Keratinocyte (primary cell): ENCODE measurements at regions not wholly inside any gene's neighbourhood (a gene's known extent, or its start where the extent isn't known, plus 50 kb on each side); places are given as distances from the start of the nearest gene placed in this dataset.
A peak's percentile ranks its signal among the peaks of the same experiment; 100 is the strongest.

Experiments used
- DNase-seq: peaks from one replicate; pipeline ENCODE4 v3.0.0-alpha.2; 2011; ENCODE audit warnings: low read depth, missing footprints, low spot score
- FAIRE-seq: peaks from 2 replicates; lab custom pipeline; 2011; peaks lifted over from hg19 to GRCh38; lab: Jason Lieb, UNC
- H2AFZ ChIP-seq: 2 replicates; pipeline ENCODE4 v1.6.0; 2012; ENCODE audit warnings: low read length, control low read depth, inconsistent platforms; ENCODE audit not compliant: control insufficient read depth
- H3K27ac ChIP-seq: 2 replicates; pipeline ENCODE4 v1.5.1; 2011; ENCODE audit warnings: low read length; ENCODE audit not compliant: control insufficient read depth, insufficient read depth
- H3K27me3 ChIP-seq: 3 replicates; pipeline ENCODE4 v1.6.0; 2011; ENCODE audit warnings: low read length; ENCODE audit not compliant: control insufficient read depth, insufficient read depth; ENCODE audit errors: extremely low read depth
- H3K36me3 ChIP-seq, 2 experiments: 2 replicates in 1 of 2; 3 replicates in 1 of 2; pipeline ENCODE4 v1.5.1; 2011; ENCODE audit warnings: low read length in 2 of 2, mild to moderate bottlenecking in 1 of 2; ENCODE audit not compliant: control insufficient read depth in 2 of 2, insufficient read depth in 2 of 2; ENCODE audit errors: extremely low read depth in 1 of 2
- H3K4me1 ChIP-seq: 3 replicates; pipeline ENCODE4 v1.5.1; 2011; ENCODE audit warnings: low read length; ENCODE audit not compliant: control insufficient read depth, insufficient read depth; ENCODE audit errors: extremely low read depth
- H3K4me2 ChIP-seq: 3 replicates; pipeline ENCODE4 v1.6.0; 2011; ENCODE audit warnings: low read depth, low read length; ENCODE audit not compliant: control insufficient read depth, insufficient read depth; ENCODE audit errors: extremely low read depth
- H3K4me3 ChIP-seq, 3 experiments: fragments of 200-600 bp in 1 of 3; sonication (generic) in 1 of 3; 2 replicates in 2 of 3; 3 replicates in 1 of 3; pipeline ENCODE4 v1.5.1; 2011 to 2016; ENCODE audit warnings: low read length in 3 of 3, mild to moderate bottlenecking in 3 of 3, control low read depth in 2 of 3, inconsistent platforms in 1 of 3, low read depth in 1 of 3, mixed read lengths in 1 of 3, mixed run types in 1 of 3, moderate library complexity in 1 of 3; ENCODE audit not compliant: control insufficient read depth in 2 of 3, insufficient read depth in 2 of 3; ENCODE audit errors: extremely low read depth in 1 of 3
- H3K79me2 ChIP-seq: 2 replicates; pipeline ENCODE4 v1.6.0; 2012; ENCODE audit warnings: low read length; ENCODE audit not compliant: control insufficient read depth, insufficient read depth
- H3K9ac ChIP-seq: 3 replicates; pipeline ENCODE4 v1.6.0; 2011; ENCODE audit warnings: low read length; ENCODE audit not compliant: control insufficient read depth, insufficient read depth; ENCODE audit errors: extremely low read depth
- H3K9me1 ChIP-seq: 3 replicates; pipeline ENCODE4 v1.6.0; 2011; ENCODE audit warnings: low read length; ENCODE audit not compliant: control insufficient read depth, insufficient read depth; ENCODE audit errors: extremely low read depth
- H3K9me3 ChIP-seq: 2 replicates; pipeline ENCODE4 v1.5.1; 2012; ENCODE audit warnings: low read depth, low read length; ENCODE audit not compliant: control insufficient read depth
- H4K20me1 ChIP-seq: 3 replicates; pipeline ENCODE4 v1.6.0; 2011; ENCODE audit warnings: low read length; ENCODE audit not compliant: control insufficient read depth, insufficient read depth; ENCODE audit errors: extremely low read depth
- EZH2 ChIP-seq: IDR thresholded peaks from one replicate; pipeline ENCODE4 v1.6.1; 2012; ENCODE audit warnings: inconsistent platforms, mild to moderate bottlenecking, low read length, moderate library complexity
- dilution Hi-C: fragments of 300-500 bp; cut with MboI; formaldehyde crosslinking; loops from one replicate; pipeline ENCODE4 v1.7.0; 2020; ENCODE audit warnings: low sequenced_read_pairs; ENCODE audit not compliant: extremely low pct_ligation_motif_present
- TF ChIP-seq, protein P1 (sequence below), 3 experiments: IDR thresholded peaks in 1 of 3; conservative IDR thresholded peaks in 1 of 3; optimal IDR thresholded peaks in 1 of 3; 2 replicates in 2 of 3; 3 replicates in 1 of 3; pipeline versions ENCODE3 to v1.5.1; 2011; ENCODE audit warnings: low read length in 3 of 3, mild to moderate bottlenecking in 3 of 3, moderate library complexity in 2 of 3, control low read depth in 1 of 3, inconsistent platforms in 1 of 3; ENCODE audit not compliant: insufficient read depth in 2 of 3; ENCODE audit errors: extremely low read depth in 1 of 3

DNA sequence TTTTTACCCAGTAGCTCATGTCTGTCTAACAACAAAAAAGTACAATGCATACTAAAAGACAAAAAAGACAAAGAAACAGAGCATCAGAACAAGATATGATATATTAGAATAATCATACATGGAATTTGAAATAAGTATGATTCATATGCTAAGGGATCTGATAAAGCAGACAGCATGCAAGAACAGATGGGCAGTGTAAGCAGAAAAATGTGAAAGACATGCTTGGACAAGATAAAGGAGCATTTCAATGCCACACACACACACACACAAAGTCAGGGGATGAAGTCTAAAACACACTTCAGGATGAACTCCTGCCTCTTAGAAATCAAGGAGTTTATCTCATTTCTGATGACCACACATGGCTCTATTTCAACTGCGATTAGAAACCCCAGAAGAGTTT lies 649.6 kb upstream of the NDST4 start:
- Histone ChIP-seq H3K27me3 (no peaks in the 10 kb centered on the region), H4K20me1 (no peaks in the 10 kb centered on the region), H2AFZ (peak overlapping the region; percentile 35), H3K4me2 (peak overlapping the region; percentile 8), H3K36me3 (no peaks in the 10 kb centered on the region), H3K79me2 (no peaks in the 10 kb centered on the region), H3K27ac (no peak overlapping the region), H3K4me1 (peaks cover 7% of the 10 kb centered on the region), H3K9me3 (no peaks in the 10 kb centered on the region), H3K4me3 (no peak overlapping the region), H3K9ac (no peak overlapping the region), H3K9me1 (no peaks in the 10 kb centered on the region)
- DNase-seq (peak; percentile 36), FAIRE-seq (peak; percentile 89)
- no peak for TF ChIP-seq EZH2
- TF ChIP-seq, protein P1, sequence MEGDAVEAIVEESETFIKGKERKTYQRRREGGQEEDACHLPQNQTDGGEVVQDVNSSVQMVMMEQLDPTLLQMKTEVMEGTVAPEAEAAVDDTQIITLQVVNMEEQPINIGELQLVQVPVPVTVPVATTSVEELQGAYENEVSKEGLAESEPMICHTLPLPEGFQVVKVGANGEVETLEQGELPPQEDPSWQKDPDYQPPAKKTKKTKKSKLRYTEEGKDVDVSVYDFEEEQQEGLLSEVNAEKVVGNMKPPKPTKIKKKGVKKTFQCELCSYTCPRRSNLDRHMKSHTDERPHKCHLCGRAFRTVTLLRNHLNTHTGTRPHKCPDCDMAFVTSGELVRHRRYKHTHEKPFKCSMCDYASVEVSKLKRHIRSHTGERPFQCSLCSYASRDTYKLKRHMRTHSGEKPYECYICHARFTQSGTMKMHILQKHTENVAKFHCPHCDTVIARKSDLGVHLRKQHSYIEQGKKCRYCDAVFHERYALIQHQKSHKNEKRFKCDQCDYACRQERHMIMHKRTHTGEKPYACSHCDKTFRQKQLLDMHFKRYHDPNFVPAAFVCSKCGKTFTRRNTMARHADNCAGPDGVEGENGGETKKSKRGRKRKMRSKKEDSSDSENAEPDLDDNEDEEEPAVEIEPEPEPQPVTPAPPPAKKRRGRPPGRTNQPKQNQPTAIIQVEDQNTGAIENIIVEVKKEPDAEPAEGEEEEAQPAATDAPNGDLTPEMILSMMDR (optimal IDR thresholded peaks at IDR 0.05 in 1 of 3, IDR thresholded peaks at IDR 0.05 in 1 of 3, conservative IDR thresholded peaks at IDR 0.05 in 1 of 3; ENCODE audit: extremely low read depth in 1 of 3, insufficient read depth in 2 of 3, low read length in 3 of 3), result no peak
- dilution Hi-C loops, result no loop called here

DNA sequence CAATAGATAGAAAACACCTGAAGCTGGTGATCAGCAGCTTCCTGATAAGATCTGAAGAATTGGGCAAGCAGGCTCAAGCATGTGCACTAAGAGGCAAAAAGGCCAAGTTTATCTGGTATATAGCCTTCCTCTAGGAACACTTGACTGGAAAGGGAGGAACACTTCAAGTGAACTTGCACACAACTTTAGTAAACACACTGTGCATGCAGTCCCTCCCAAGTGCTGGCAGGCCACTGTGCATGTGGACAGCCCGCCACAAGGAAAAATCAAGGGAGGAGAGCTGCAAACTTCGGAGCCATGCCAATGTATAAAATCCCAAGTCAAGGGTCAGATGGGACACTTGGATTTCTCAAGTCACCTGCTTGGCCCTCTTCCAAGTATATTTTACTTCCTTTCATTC lies 645.8 kb upstream of the NDST4 start:
- H3K4me3 ChIP-seq, result no peak overlapping the region
- no peaks in the 10 kb centered on the region for H3K36me3 ChIP-seq
- H3K9me3 ChIP-seq, result no peaks in the 10 kb centered on the region
- no peaks in the 10 kb centered on the region for H3K9me1 ChIP-seq
- FAIRE-seq (no peak), DNase-seq (no peak)
- no peak overlapping the region for H3K4me2 ChIP-seq
- H2AFZ ChIP-seq, result no peak overlapping the region
- peaks cover 7% of the 10 kb centered on the region for H3K4me1 ChIP-seq
- TF ChIP-seq EZH2, result no peak
- TF ChIP-seq, protein P1 (optimal IDR thresholded peaks at IDR 0.05 in 1 of 3, IDR thresholded peaks at IDR 0.05 in 1 of 3, conservative IDR thresholded peaks at IDR 0.05 in 1 of 3; ENCODE audit: extremely low read depth in 1 of 3, insufficient read depth in 2 of 3, low read length in 3 of 3), result no peak
- H4K20me1 ChIP-seq, result no peaks in the 10 kb centered on the region
- H3K79me2 ChIP-seq, result no peaks in the 10 kb centered on the region
- H3K27me3 ChIP-seq, result no peaks in the 10 kb centered on the region
- no peak overlapping the region for H3K27ac ChIP-seq
- H3K9ac ChIP-seq, result no peak overlapping the region
- dilution Hi-C loops, result no loop called here
